ENCODE measurements at regions not wholly inside any gene's neighbourhood (a gene's known extent, or its start where the extent isn't known, plus 50 kb on each side); places are given as distances from the start of the nearest gene placed in this dataset.

- TF ChIP-seq CTCF (IDR thresholded peaks at IDR 0.05 in 2 of 3, conservative IDR thresholded peaks at IDR 0.05 in 1 of 3; ENCODE audit: borderline replicate concordance in 1 of 3, insufficient read depth in 1 of 3, low read depth in 2 of 3, low read length in 2 of 3) (no peak), ZNF274 (IDR thresholded peaks at IDR 0.05; ENCODE audit: low read depth, low read length) (no peak)
Observed at GRCh38 chr3:184500344-184500923, 61.2 kb upstream of the EPHB3 start (continued).

DNA sequence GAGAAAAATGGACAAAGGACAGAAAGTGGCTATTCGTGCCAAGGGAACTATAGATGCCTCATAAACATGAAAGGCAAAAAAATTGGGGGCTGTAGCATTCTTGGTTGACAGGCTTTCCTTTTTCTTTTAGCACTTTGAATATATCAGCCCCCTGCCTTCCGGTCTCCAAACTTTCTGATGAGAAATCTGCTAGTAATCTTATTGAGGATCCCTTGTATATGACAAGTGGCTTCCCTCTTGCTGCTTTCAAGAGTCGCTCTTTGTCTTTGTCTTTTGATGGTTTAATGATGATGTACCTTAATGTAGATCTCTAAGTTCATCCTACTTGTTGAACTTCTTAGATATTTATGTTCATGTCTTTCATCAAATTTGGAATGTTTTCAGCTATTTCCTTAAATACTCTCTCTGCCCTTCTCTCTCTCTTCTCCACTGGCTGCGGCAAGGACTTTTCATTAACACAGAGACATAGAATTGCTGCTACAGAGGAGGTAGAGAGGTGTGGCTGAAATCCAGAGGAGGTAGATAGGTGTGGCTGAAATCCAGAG lies 59.4 kb upstream of the EPHB3 start:
- no peak overlapping the region for H2AFZ ChIP-seq (ENCODE audit: low read depth, low read length, poor library complexity, severe bottlenecking)
- H3K27me3 ChIP-seq (ENCODE audit: insufficient read depth, low read length), result peaks cover 12% of the 10 kb centered on the region; the same call in 1 of the 2 replicates

More for the DNA sequence above, 59.4 kb upstream of the EPHB3 start:
- H4K20me1 ChIP-seq (ENCODE audit: insufficient read depth), result no peaks in the 10 kb centered on the region
- ATAC-seq, result no peak
- no peaks in the 10 kb centered on the region for H3K9me2 ChIP-seq (ENCODE audit: insufficient read depth)
- intact Hi-C loops (cut with micrococcal nuclease), result no loop called here
- BruUV-seq (replicated peaks), result no TSS peak
- no peaks in the 10 kb centered on the region for H3K79me2 ChIP-seq (ENCODE audit: insufficient read depth, low read length)
- H3K9me3 ChIP-seq (ENCODE audit: control insufficient read depth in 1 of 2, insufficient read depth in 1 of 2, low read depth in 1 of 2, low read length in 2 of 2), result no peaks in the 10 kb centered on the region
- no peaks in the 10 kb centered on the region for H3K36me3 ChIP-seq (ENCODE audit: control insufficient read depth in 1 of 2, insufficient read depth in 2 of 2, low read length in 2 of 2)
- ChIA-PET RAD21 (ENCODE audit: low non-redundant PET in 1 of 2, low total read pairs in 2 of 2, uncharacterized antibody in 2 of 2, unreplicated experiment in 2 of 2) (no interaction called here), CTCF (no interaction called here), POLR2A (no interaction called here)
- no peak overlapping the region for H3K9ac ChIP-seq (ENCODE audit: low read length)
- no peak overlapping the region for H3K27ac ChIP-seq (ENCODE audit: low read depth, low read length)
- H3K4me2 ChIP-seq (ENCODE audit: low read length), result no peak overlapping the region
- TF ChIP-seq POLR2A (IDR thresholded peaks at IDR 0.05; ENCODE audit: borderline replicate concordance, extremely low read depth, insufficient read depth, insufficient read length) (no peak), POLR2AphosphoS5 (IDR thresholded peaks at IDR 0.05; ENCODE audit: low read depth, low read length) (no peak), REST (IDR thresholded peaks at IDR 0.05; ENCODE audit: low read depth) (no peak), FOSL1 (IDR thresholded peaks at IDR 0.05; ENCODE audit: low read depth) (no peak), JUND (IDR thresholded peaks at IDR 0.05) (no peak), EGR1 (IDR thresholded peaks at IDR 0.05; ENCODE audit: low read depth) (no peak), YY1 (IDR thresholded peaks at IDR 0.05; ENCODE audit: extremely low read depth, insufficient replicate concordance, low read depth, low read length) (no peak), CEBPB (IDR thresholded peaks at IDR 0.05; ENCODE audit: low read depth) (no peak), ZFX (IDR thresholded peaks at IDR 0.05) (no peak), CTCF (IDR thresholded peaks at IDR 0.05 in 2 of 3, conservative IDR thresholded peaks at IDR 0.05 in 1 of 3; ENCODE audit: borderline replicate concordance in 1 of 3, insufficient read depth in 1 of 3, low read depth in 2 of 3, low read length in 2 of 3) (no peak), CBX3 (IDR thresholded peaks at IDR 0.05; ENCODE audit: low read depth) (no peak), SRF (IDR thresholded peaks at IDR 0.05; ENCODE audit: low read depth) (no peak)
- TF ChIP-seq, protein P1, sequence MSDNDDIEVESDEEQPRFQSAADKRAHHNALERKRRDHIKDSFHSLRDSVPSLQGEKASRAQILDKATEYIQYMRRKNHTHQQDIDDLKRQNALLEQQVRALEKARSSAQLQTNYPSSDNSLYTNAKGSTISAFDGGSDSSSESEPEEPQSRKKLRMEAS (IDR thresholded peaks at IDR 0.05), result no peak
- DNase-seq (ENCODE audit: low read depth, low spot score), result no peak
- no peak overlapping the region for H3K4me3 ChIP-seq (replicated peaks in 1 of 2; ENCODE audit: low read depth in 1 of 2, low read length in 2 of 2)
- H3K4me1 ChIP-seq (ENCODE audit: control insufficient read depth in 1 of 2, insufficient read depth in 2 of 2, low read length in 2 of 2), result no peaks in the 10 kb centered on the region
